ENCODE measurements at regions not wholly inside any gene's neighbourhood (a gene's known extent, or its start where the extent isn't known, plus 50 kb on each side); places are given as distances from the start of the nearest gene placed in this dataset.

- TF ChIP-seq REST (IDR thresholded peaks at IDR 0.05; ENCODE audit: unreplicated experiment) (no peak), POLR2AphosphoS5 (IDR thresholded peaks at IDR 0.05; ENCODE audit: low read depth) (no peak)
Observed at GRCh38 chr9:90092508-90092907, 487.7 kb downstream of the GADD45G start (continued).

GRCh38 chr9:90095682-90096081, 490.9 kb downstream of the GADD45G start:
- H3K36me3 ChIP-seq (ENCODE audit: insufficient read depth) = no peaks in the 10 kb centered on the region
- H3K4me2 ChIP-seq = no peak overlapping the region
- no peak overlapping the region for H3K4me3 ChIP-seq
- H3K79me2 ChIP-seq (replicated peaks; ENCODE audit: insufficient read depth) = no peaks in the 10 kb centered on the region
- H2AFZ ChIP-seq = peak overlapping the region; percentile 72
- H3K4me1 ChIP-seq (ENCODE audit: insufficient read depth) = no peaks in the 10 kb centered on the region
- no peaks in the 10 kb centered on the region for H3K9me2 ChIP-seq (ENCODE audit: insufficient read depth)
- Mint-ChIP-seq H3K9me3 (no peaks in the 10 kb centered on the region), H3K27me3 (ENCODE audit: insufficient read depth, low read depth, poor library complexity) (peaks cover 2% of the 10 kb centered on the region), H3K4me1 (peaks cover 8% of the 10 kb centered on the region), H3K4me3 (no peak overlapping the region), H3K36me3 (ENCODE audit: low read depth) (no peaks in the 10 kb centered on the region), H3K27ac (no peak overlapping the region)
- no peaks in the 10 kb centered on the region for H3K27me3 ChIP-seq (ENCODE audit: insufficient read depth)
- H3K27ac ChIP-seq (ENCODE audit: low read depth) = no peak overlapping the region
- no peaks in the 10 kb centered on the region for H4K20me1 ChIP-seq (replicated peaks; ENCODE audit: insufficient read depth)
- ATAC-seq (peak; percentile 48), DNase-seq (ENCODE audit: low spot score) (peak; percentile 18)
- no peaks in the 10 kb centered on the region for H3F3A ChIP-seq (replicated peaks; ENCODE audit: low read depth)
- TF ChIP-seq ZNF462 (CRISPR knock-in tag; IDR thresholded peaks at IDR 0.05) = no peak
- no peak for TF ChIP-seq ZNF114 (CRISPR knock-in tag; IDR thresholded peaks at IDR 0.05)
- TF ChIP-seq CTCF (conservative IDR thresholded peaks at IDR 0.05; ENCODE audit: low read depth in 2 of 2) = no peak
- TF ChIP-seq JUNB (IDR thresholded peaks at IDR 0.05; ENCODE audit: unreplicated experiment) = no peak
- TF ChIP-seq NANOG (IDR thresholded peaks at IDR 0.05; ENCODE audit: borderline replicate concordance) = no peak
- no peak for TF ChIP-seq ETS1 (IDR thresholded peaks at IDR 0.05)
- TF ChIP-seq EZH2phosphoT487 (IDR thresholded peaks at IDR 0.05; ENCODE audit: unreplicated experiment) = no peak
- no peak for TF ChIP-seq ZNF331 (CRISPR knock-in tag; IDR thresholded peaks at IDR 0.05; ENCODE audit: low read depth)
- no peak for TF ChIP-seq STAT1 (IDR thresholded peaks at IDR 0.05; ENCODE audit: unreplicated experiment)
- no peak for TF ChIP-seq EZH2 (IDR thresholded peaks at IDR 0.05; ENCODE audit: low read depth, unreplicated experiment)

Data from GM23338 (cell line).